HEK293T (cell line): ENCODE measurements at regions not wholly inside any gene's neighbourhood (a gene's known extent, or its start where the extent isn't known, plus 50 kb on each side); places are given as distances from the start of the nearest gene placed in this dataset.
"Not testable (repeated sequence)": the region's sequence is repeated elsewhere in the genome, so short reads cannot be mapped to it uniquely, and the experiment has no call there.

Experiments used
- CTCF ChIA-PET: fragments of 350-600 bp; formaldehyde crosslinking; extraction: SDS; loops from one replicate; lab custom pipeline; 2021; ENCODE audit warnings: antibody characterized with exemption, inconsistent platforms; lab: Yijun Ruan, JAX
- POLR2A ChIA-PET: fragments of 350-600 bp; formaldehyde crosslinking; extraction: SDS; loops from one replicate; lab custom pipeline; 2020; ENCODE audit warnings: antibody characterized with exemption, inconsistent platforms; lab: Yijun Ruan, JAX
- DNase-seq: peaks from one replicate; pipeline ENCODE4 v3.0.0; 2012; ENCODE audit warnings: mixed read lengths; ENCODE audit errors: extremely low spot score
- ARNT ChIP-seq: fragments of 450-650 bp; IDR thresholded peaks from 2 replicates; pipeline ENCODE4 v1.6.1; 2017; ENCODE audit warnings: mild to moderate bottlenecking
- BHLHE40 ChIP-seq: fragments of 450-650 bp; IDR thresholded peaks from 2 replicates; pipeline ENCODE4 v1.6.1; 2016; ENCODE audit warnings: mild to moderate bottlenecking, moderate library complexity, borderline replicate concordance
- CTBP1 ChIP-seq: fragments of 450-650 bp; IDR thresholded peaks from 2 replicates; pipeline ENCODE4 v1.6.1; 2016; ENCODE audit warnings: borderline replicate concordance
- ELF4 ChIP-seq: fragments of 450-650 bp; IDR thresholded peaks from 2 replicates; pipeline ENCODE4 v1.6.1; 2017; ENCODE audit warnings: antibody characterized with exemption
- FOXA1 ChIP-seq: fragments of 450-650 bp; IDR thresholded peaks from 2 replicates; pipeline ENCODE4 v1.6.1; 2016; ENCODE audit warnings: mild to moderate bottlenecking
- FOXK2 ChIP-seq: fragments of 450-650 bp; IDR thresholded peaks from 2 replicates; pipeline ENCODE4 v1.6.1; 2016; ENCODE audit warnings: mild to moderate bottlenecking
- FOXM1 ChIP-seq: fragments of 450-650 bp; IDR thresholded peaks from 2 replicates; pipeline ENCODE4 v1.6.1; 2017; ENCODE audit warnings: mild to moderate bottlenecking, borderline replicate concordance
- HDGF ChIP-seq: fragments of 450-650 bp; IDR thresholded peaks from 2 replicates; pipeline ENCODE4 v1.6.1; 2017; ENCODE audit warnings: antibody characterized with exemption, borderline replicate concordance
- L3MBTL2 ChIP-seq: fragments of 450-650 bp; conservative IDR thresholded peaks from 2 replicates; pipeline ENCODE4 v1.6.1; 2016; ENCODE audit warnings: mild to moderate bottlenecking
- LEF1 ChIP-seq: fragments of 450-650 bp; IDR thresholded peaks from 2 replicates; pipeline ENCODE4 v1.6.1; 2017; ENCODE audit warnings: mild to moderate bottlenecking, borderline replicate concordance
- NFRKB ChIP-seq: fragments of 450-650 bp; IDR thresholded peaks from 2 replicates; pipeline ENCODE4 v1.6.1; 2016; ENCODE audit warnings: mild to moderate bottlenecking, moderate library complexity
- SP1 ChIP-seq: fragments of 450-650 bp; IDR thresholded peaks from 2 replicates; pipeline ENCODE4 v1.6.1; 2017
- SUZ12 ChIP-seq: fragments of 450-650 bp; IDR thresholded peaks from 2 replicates; pipeline ENCODE4 v1.6.1; 2016; ENCODE audit warnings: mild to moderate bottlenecking
- TARDBP ChIP-seq: fragments of 450-650 bp; IDR thresholded peaks from 2 replicates; pipeline ENCODE4 v1.6.1; 2016
- ZNF384 ChIP-seq: fragments of 450-650 bp; IDR thresholded peaks from 2 replicates; pipeline ENCODE4 v1.6.1; 2016
- TF ChIP-seq, protein P1 (sequence below): fragments of 450-650 bp; IDR thresholded peaks from 2 replicates; pipeline ENCODE4 v1.6.1; 2016

DNA sequence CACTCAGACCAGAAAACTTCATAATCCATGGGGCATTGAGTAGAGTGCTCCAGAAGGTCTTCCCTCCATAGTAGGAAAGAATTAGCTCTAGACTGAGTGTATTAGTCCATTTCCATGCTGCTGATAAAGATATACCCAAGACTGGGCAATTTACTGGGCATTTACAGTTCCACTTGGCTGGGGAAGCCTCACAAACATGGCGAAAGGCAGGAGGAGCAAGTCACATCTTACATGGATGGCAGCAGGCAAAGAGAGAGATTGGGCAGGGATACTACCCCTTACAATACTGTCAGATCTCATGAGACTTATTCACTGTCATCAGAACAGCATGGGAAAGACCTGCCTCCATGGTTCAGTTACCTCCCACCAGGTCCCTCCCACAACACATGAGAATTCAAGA lies 300.6 kb upstream of the TMEM132C start:
- TF ChIP-seq ARNT: no peak
- no peak for TF ChIP-seq FOXK2
- no peak for TF ChIP-seq CTBP1
- no peak for TF ChIP-seq ELF4
- no peak for TF ChIP-seq FOXA1
- no peak for TF ChIP-seq FOXM1
- TF ChIP-seq HDGF: no peak
- TF ChIP-seq SUZ12: no peak
- TF ChIP-seq, protein P1, sequence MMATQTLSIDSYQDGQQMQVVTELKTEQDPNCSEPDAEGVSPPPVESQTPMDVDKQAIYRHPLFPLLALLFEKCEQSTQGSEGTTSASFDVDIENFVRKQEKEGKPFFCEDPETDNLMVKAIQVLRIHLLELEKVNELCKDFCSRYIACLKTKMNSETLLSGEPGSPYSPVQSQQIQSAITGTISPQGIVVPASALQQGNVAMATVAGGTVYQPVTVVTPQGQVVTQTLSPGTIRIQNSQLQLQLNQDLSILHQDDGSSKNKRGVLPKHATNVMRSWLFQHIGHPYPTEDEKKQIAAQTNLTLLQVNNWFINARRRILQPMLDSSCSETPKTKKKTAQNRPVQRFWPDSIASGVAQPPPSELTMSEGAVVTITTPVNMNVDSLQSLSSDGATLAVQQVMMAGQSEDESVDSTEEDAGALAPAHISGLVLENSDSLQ: no peak
- no peak for TF ChIP-seq NFRKB
- no peak for TF ChIP-seq TARDBP
- no peak for TF ChIP-seq BHLHE40
- no peak for TF ChIP-seq ZNF384
- no peak for TF ChIP-seq LEF1
- TF ChIP-seq L3MBTL2: no peak
- no peak for DNase-seq
- ChIA-PET POLR2A (no interaction called here), CTCF (no interaction called here)

DNA sequence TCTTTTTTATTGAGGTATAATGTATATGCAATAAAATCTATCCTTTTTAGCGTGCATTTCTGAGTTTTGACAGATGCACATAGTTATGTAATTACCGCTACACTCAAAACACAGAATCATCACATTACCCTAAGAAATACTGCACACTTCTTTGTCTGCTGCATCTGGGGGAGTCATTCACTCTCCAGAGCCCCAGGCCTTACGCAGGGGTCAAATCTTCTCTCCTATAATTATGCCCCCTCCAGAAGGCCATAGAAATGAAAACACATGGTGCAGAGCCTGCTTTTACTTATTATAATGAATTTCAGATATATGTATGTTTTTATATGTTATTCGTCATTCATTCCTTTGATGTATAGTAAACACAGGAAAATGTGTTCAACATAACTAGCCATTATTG lies 296.5 kb upstream of the TMEM132C start:
- CTCF ChIA-PET: no interaction called here
- DNase-seq: no peak
- POLR2A ChIA-PET: no interaction called here
- TF ChIP-seq L3MBTL2: no peak
- TF ChIP-seq FOXM1: no peak
- no peak for TF ChIP-seq SP1
- TF ChIP-seq LEF1: no peak
- TF ChIP-seq, protein P1: no peak
- no peak for TF ChIP-seq FOXA1
- TF ChIP-seq BHLHE40: no peak
- TF ChIP-seq FOXK2: no peak
- TF ChIP-seq ELF4: no peak
- no peak for TF ChIP-seq TARDBP
- TF ChIP-seq NFRKB: no peak
- no peak for TF ChIP-seq HDGF
- TF ChIP-seq SUZ12: no peak

DNA sequence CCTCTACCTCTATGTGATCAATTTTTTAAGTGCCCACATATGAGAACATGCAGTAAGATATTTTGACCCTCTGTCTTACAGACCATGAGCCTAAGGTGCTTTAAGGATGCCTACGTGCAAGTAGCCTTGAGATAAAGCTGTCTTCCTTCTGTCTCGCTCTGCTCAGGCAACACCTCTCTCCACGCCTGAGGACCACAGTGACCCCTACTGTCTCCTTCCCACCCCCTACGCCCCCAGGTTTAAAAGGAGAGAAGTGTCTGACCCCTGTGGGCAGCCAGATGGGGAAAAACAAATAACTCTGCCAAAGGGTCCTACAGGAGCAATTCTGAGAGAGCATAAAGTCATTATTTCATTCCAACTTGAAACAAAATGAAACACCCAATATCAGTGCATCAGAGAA lies 286.4 kb upstream of the TMEM132C start:
- POLR2A ChIA-PET: no interaction called here
- TF ChIP-seq SUZ12: no peak
- no peak for TF ChIP-seq FOXA1
- TF ChIP-seq ELF4: no peak
- no peak for TF ChIP-seq SP1
- TF ChIP-seq TARDBP: no peak
- TF ChIP-seq CTBP1: no peak
- no peak for TF ChIP-seq ARNT
- no peak for TF ChIP-seq NFRKB
- no peak for TF ChIP-seq FOXM1
- TF ChIP-seq FOXK2: no peak
- TF ChIP-seq LEF1: no peak
- no peak for TF ChIP-seq HDGF
- no peak for TF ChIP-seq ZNF384
- DNase-seq: no peak
- CTCF ChIA-PET: no interaction called here

DNA sequence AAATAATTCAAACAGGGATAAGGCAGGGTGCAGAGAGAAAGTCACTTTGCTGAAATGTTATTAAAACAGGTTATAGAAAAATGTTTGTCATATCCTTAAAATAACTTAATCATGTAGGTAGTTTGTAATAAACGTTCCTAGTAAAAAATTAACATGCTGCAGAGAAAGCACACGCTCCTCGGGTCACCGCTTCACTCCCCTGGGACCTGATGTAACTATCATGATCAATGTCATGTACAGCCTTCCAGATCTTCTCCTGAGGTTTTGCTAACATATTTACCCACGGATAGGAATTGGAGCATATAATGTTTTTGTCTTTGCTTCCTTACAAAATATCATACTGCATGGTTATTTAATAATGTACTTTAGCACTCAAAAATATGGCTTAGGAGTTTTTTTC lies 285.1 kb upstream of the TMEM132C start:
- TF ChIP-seq ZNF384 (no peak), TARDBP (no peak), HDGF (no peak), NFRKB (no peak), FOXK2 (no peak), CTBP1 (no peak), BHLHE40 (no peak), FOXA1 (no peak), SP1 (no peak)
- TF ChIP-seq, protein P1: no peak
- no peak for DNase-seq
- ChIA-PET CTCF (no interaction called here), POLR2A (no interaction called here)

DNA sequence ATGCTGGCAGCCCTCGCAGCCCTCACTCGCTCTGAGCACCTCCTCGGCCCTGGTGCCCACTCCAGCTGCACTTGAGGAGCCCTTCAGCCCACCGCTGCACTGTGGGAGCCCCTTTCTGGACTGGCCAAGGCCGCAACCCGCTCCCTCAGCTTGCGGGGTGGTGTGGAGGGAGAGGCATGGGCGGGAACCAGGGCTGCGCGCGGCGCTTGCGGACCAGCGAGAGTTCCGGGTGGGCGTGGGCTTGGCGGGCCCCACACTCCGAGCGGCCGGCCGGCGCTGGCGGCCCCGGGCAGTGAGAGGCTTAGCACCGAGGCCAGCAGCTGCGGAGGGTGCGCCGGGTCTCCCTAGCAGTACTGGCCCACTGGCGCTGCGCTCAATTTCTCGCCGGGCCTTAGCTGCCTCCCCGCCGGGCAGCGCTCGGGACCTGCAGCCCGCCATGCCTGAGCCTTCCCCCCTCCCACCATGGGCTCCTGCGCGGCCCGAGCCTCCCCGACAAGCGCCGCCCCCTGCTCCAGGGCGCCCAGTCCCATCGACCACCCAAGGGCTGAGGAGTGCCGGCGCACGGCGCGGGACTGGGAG lies 283.7 kb upstream of the TMEM132C start:
- POLR2A ChIA-PET, DNase-seq, CTCF ChIA-PET: not testable (repeated sequence)

DNA sequence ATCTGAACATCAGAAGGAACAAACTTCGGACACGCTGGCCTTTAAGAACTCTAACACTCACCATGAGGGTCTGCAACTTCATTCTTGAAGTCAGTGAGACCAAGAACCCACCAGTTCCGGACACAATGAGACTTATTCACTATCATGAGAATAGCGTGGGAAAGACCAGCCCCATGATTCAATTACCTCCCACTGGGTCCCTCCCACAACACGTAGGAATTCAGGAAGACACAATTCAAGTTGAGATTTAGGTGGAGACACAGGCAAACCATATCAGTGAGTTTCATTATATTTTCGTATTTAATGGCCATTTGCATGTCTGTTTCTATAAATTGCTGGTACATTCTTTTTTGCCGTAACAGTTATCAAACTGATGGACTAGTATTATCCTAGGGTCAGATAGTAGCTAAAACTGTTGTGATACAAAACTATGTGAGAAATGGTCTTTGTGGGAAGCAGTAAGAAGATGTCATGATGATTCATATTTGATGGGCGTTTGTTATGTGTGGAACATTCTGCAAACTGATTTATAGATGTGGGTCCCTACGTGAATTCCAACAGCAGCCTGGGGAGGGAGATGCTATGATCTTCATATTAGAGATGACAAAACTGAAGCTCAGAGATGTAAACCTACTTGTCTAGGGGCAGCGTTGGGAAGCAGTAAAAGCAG lies 282.4 kb upstream of the TMEM132C start:
- POLR2A ChIA-PET: no interaction called here
- DNase-seq: no peak
- no peak for TF ChIP-seq FOXK2
- TF ChIP-seq FOXM1: no peak
- TF ChIP-seq SUZ12: no peak
- no peak for TF ChIP-seq TARDBP
- TF ChIP-seq BHLHE40: no peak
- no peak for TF ChIP-seq NFRKB
- TF ChIP-seq FOXA1: no peak
- TF ChIP-seq HDGF: no peak
- CTCF ChIA-PET: no interaction called here
